ENCODE measurements at regions not wholly inside any gene's neighbourhood (a gene's known extent, or its start where the extent isn't known, plus 50 kb on each side); places are given as distances from the start of the nearest gene placed in this dataset.

DNA sequence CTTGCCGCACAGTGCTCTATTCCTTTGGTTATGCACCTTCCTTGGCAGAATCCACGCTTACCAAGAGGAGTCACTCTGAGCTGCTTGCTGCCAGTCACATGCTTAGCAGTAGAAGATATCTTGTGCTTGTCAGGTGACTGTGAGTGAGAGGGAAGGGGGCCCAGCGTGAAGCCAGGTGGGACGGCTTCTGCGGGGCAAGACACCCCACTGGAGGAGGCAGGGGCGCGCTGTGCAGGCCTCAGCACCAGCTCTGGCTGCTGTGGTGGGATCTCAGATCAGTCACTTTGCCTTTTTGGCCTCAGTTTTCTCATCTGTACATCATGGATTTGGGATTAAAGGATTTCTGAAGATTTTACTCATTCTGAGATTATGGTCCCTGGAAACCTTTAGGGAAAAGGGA, 63.9 kb upstream of the B3GAT1 start (continued):
- TF ChIP-seq, protein P1, sequence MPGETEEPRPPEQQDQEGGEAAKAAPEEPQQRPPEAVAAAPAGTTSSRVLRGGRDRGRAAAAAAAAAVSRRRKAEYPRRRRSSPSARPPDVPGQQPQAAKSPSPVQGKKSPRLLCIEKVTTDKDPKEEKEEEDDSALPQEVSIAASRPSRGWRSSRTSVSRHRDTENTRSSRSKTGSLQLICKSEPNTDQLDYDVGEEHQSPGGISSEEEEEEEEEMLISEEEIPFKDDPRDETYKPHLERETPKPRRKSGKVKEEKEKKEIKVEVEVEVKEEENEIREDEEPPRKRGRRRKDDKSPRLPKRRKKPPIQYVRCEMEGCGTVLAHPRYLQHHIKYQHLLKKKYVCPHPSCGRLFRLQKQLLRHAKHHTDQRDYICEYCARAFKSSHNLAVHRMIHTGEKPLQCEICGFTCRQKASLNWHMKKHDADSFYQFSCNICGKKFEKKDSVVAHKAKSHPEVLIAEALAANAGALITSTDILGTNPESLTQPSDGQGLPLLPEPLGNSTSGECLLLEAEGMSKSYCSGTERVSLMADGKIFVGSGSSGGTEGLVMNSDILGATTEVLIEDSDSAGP (CRISPR knock-in tag; IDR thresholded peaks at IDR 0.05): no peak
- TF ChIP-seq ETS2 (tag; IDR thresholded peaks at IDR 0.05; ENCODE audit: borderline replicate concordance, poor library complexity, severe bottlenecking): no peak
- no peak for TF ChIP-seq ARID2 (IDR thresholded peaks at IDR 0.05)

DNA sequence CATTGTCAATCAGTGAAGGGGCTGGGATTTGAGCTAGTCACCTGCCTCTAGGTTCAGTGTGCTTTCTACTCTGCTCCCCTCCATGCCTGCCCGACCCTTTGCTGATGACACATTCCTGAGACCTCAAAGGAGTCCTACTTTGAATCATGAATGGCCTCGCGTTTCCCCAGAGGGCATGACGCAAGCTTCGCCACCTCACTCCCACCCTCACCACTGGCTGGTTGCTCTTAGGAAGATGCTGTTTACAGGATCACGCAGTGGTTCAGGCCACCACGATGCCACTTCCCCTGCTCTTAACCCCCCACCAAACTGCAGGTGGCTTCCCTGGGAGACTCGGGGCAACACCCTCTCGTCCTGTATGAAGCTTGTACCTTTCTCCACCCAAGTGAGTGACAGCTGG, 62.9 kb upstream of the B3GAT1 start:
- Histone ChIP-seq H3K9me3 (replicated peaks; ENCODE audit: control insufficient read depth, insufficient read depth, low read depth, low read length) (no peaks in the 10 kb centered on the region), H4K20me1 (replicated peaks; ENCODE audit: control insufficient read depth, insufficient read depth, low read length) (no peaks in the 10 kb centered on the region), H3K4me3 (no peak overlapping the region), H3K4me1 (replicated peaks in 1 of 2; ENCODE audit: control insufficient read depth in 2 of 2, insufficient read depth in 2 of 2, low read length in 2 of 2) (peaks cover 0 to 4% of the 10 kb centered on the region in 2 experiments; a peak in 1 of 5 replicates), H3K27ac (ENCODE audit: extremely low read depth, low read depth, low read length) (no peak overlapping the region), H3K9ac (ENCODE audit: insufficient read depth in 1 of 2, low read depth in 2 of 2, low read length in 2 of 2) (no peak overlapping the region), H2AFZ (ENCODE audit: low read depth, low read length) (no peak overlapping the region), H3K36me3 (ENCODE audit: control insufficient read depth, insufficient read depth, low read length) (no peaks in the 10 kb centered on the region), H3K79me2 (ENCODE audit: control insufficient read depth, insufficient read depth, low read length) (no peaks in the 10 kb centered on the region), H3K9me1 (ENCODE audit: control insufficient read depth, insufficient read depth, low read length) (no peaks in the 10 kb centered on the region), H3K27me3 (ENCODE audit: control insufficient read depth in 2 of 2, insufficient read depth in 2 of 2, low read length in 2 of 2) (peaks cover 14 to 57% of the 10 kb centered on the region in 2 experiments; a peak in 4 of 5 replicates), H3K4me2 (ENCODE audit: insufficient read depth, low read length) (no peak overlapping the region)
- WGBS (ENCODE audit: insufficient coverage, low coverage, missing lambda C conversion rate): 1% methylated on average over 9 of the region's 9 CpGs
- BruUV-seq (replicated peaks): no TSS peak
- ChIA-PET POLR2A (no interaction called here), CTCF (ENCODE audit: low intra/inter-chr PET ratio) (no interaction called here)
- in situ Hi-C loops (cut with MboI): no loop called here
- FAIRE-seq: no peak
- TF ChIP-seq GABPA (tag; conservative IDR thresholded peaks at IDR 0.05; ENCODE audit: low read depth) (no peak), MYNN (IDR thresholded peaks at IDR 0.05) (no peak), MYNN (CRISPR knock-in tag; IDR thresholded peaks at IDR 0.05) (no peak)
- TF ChIP-seq, protein P2, sequence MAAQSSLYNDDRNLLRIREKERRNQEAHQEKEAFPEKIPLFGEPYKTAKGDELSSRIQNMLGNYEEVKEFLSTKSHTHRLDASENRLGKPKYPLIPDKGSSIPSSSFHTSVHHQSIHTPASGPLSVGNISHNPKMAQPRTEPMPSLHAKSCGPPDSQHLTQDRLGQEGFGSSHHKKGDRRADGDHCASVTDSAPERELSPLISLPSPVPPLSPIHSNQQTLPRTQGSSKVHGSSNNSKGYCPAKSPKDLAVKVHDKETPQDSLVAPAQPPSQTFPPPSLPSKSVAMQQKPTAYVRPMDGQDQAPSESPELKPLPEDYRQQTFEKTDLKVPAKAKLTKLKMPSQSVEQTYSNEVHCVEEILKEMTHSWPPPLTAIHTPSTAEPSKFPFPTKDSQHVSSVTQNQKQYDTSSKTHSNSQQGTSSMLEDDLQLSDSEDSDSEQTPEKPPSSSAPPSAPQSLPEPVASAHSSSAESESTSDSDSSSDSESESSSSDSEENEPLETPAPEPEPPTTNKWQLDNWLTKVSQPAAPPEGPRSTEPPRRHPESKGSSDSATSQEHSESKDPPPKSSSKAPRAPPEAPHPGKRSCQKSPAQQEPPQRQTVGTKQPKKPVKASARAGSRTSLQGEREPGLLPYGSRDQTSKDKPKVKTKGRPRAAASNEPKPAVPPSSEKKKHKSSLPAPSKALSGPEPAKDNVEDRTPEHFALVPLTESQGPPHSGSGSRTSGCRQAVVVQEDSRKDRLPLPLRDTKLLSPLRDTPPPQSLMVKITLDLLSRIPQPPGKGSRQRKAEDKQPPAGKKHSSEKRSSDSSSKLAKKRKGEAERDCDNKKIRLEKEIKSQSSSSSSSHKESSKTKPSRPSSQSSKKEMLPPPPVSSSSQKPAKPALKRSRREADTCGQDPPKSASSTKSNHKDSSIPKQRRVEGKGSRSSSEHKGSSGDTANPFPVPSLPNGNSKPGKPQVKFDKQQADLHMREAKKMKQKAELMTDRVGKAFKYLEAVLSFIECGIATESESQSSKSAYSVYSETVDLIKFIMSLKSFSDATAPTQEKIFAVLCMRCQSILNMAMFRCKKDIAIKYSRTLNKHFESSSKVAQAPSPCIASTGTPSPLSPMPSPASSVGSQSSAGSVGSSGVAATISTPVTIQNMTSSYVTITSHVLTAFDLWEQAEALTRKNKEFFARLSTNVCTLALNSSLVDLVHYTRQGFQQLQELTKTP (IDR thresholded peaks at IDR 0.05; ENCODE audit: low read depth in 1 of 2, partially characterized antibody in 2 of 2): no peak
- TF ChIP-seq, protein P3, sequence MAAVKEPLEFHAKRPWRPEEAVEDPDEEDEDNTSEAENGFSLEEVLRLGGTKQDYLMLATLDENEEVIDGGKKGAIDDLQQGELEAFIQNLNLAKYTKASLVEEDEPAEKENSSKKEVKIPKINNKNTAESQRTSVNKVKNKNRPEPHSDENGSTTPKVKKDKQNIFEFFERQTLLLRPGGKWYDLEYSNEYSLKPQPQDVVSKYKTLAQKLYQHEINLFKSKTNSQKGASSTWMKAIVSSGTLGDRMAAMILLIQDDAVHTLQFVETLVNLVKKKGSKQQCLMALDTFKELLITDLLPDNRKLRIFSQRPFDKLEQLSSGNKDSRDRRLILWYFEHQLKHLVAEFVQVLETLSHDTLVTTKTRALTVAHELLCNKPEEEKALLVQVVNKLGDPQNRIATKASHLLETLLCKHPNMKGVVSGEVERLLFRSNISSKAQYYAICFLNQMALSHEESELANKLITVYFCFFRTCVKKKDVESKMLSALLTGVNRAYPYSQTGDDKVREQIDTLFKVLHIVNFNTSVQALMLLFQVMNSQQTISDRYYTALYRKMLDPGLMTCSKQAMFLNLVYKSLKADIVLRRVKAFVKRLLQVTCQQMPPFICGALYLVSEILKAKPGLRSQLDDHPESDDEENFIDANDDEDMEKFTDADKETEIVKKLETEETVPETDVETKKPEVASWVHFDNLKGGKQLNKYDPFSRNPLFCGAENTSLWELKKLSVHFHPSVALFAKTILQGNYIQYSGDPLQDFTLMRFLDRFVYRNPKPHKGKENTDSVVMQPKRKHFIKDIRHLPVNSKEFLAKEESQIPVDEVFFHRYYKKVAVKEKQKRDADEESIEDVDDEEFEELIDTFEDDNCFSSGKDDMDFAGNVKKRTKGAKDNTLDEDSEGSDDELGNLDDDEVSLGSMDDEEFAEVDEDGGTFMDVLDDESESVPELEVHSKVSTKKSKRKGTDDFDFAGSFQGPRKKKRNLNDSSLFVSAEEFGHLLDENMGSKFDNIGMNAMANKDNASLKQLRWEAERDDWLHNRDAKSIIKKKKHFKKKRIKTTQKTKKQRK (IDR thresholded peaks at IDR 0.05; ENCODE audit: borderline replicate concordance, low read depth, low read length): no peak
- intact Hi-C loops (cut with micrococcal nuclease): no loop called here
- no peak for DNase-seq (ENCODE audit: extremely low read depth in 1 of 4, low spot score in 3 of 4)
- ATAC-seq: no peak
